ENCODE measurements at regions not wholly inside any gene's neighbourhood (a gene's known extent, or its start where the extent isn't known, plus 50 kb on each side); places are given as distances from the start of the nearest gene placed in this dataset.

- TF ChIP-seq RARB (CRISPR knock-in tag; IDR thresholded peaks at IDR 0.05) (no peak), POU6F1 (CRISPR knock-in tag; IDR thresholded peaks at IDR 0.05; ENCODE audit: borderline replicate concordance, low read depth) (no peak), ZFP30 (CRISPR knock-in tag; IDR thresholded peaks at IDR 0.05) (no peak), CSDC2 (CRISPR knock-in tag; IDR thresholded peaks at IDR 0.05) (no peak), OSR1 (CRISPR knock-in tag; IDR thresholded peaks at IDR 0.05) (no peak), ISL1 (CRISPR knock-in tag; IDR thresholded peaks at IDR 0.05) (no peak), ZNF8 (CRISPR knock-in tag; IDR thresholded peaks at IDR 0.05) (no peak), ZNF70 (CRISPR knock-in tag; IDR thresholded peaks at IDR 0.05) (no peak), BACH2 (CRISPR knock-in tag; IDR thresholded peaks at IDR 0.05; ENCODE audit: borderline replicate concordance) (no peak), ZFP3 (CRISPR knock-in tag; IDR thresholded peaks at IDR 0.05) (no peak), GLIS3 (CRISPR knock-in tag; IDR thresholded peaks at IDR 0.05) (no peak), ESRRG (CRISPR knock-in tag; IDR thresholded peaks at IDR 0.05) (no peak), PPARA (CRISPR knock-in tag; IDR thresholded peaks at IDR 0.05; ENCODE audit: borderline replicate concordance) (no peak), TCF4 (CRISPR knock-in tag; IDR thresholded peaks at IDR 0.05; ENCODE audit: borderline replicate concordance) (no peak), SNAI2 (CRISPR knock-in tag; IDR thresholded peaks at IDR 0.05) (no peak)
- TF ChIP-seq, protein P1, sequence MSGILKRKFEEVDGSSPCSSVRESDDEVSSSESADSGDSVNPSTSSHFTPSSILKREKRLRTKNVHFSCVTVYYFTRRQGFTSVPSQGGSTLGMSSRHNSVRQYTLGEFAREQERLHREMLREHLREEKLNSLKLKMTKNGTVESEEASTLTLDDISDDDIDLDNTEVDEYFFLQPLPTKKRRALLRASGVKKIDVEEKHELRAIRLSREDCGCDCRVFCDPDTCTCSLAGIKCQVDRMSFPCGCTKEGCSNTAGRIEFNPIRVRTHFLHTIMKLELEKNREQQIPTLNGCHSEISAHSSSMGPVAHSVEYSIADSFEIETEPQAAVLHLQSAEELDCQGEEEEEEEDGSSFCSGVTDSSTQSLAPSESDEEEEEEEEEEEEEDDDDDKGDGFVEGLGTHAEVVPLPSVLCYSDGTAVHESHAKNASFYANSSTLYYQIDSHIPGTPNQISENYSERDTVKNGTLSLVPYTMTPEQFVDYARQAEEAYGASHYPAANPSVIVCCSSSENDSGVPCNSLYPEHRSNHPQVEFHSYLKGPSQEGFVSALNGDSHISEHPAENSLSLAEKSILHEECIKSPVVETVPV (CRISPR knock-in tag; IDR thresholded peaks at IDR 0.05): no peak
- TF ChIP-seq, protein P2, sequence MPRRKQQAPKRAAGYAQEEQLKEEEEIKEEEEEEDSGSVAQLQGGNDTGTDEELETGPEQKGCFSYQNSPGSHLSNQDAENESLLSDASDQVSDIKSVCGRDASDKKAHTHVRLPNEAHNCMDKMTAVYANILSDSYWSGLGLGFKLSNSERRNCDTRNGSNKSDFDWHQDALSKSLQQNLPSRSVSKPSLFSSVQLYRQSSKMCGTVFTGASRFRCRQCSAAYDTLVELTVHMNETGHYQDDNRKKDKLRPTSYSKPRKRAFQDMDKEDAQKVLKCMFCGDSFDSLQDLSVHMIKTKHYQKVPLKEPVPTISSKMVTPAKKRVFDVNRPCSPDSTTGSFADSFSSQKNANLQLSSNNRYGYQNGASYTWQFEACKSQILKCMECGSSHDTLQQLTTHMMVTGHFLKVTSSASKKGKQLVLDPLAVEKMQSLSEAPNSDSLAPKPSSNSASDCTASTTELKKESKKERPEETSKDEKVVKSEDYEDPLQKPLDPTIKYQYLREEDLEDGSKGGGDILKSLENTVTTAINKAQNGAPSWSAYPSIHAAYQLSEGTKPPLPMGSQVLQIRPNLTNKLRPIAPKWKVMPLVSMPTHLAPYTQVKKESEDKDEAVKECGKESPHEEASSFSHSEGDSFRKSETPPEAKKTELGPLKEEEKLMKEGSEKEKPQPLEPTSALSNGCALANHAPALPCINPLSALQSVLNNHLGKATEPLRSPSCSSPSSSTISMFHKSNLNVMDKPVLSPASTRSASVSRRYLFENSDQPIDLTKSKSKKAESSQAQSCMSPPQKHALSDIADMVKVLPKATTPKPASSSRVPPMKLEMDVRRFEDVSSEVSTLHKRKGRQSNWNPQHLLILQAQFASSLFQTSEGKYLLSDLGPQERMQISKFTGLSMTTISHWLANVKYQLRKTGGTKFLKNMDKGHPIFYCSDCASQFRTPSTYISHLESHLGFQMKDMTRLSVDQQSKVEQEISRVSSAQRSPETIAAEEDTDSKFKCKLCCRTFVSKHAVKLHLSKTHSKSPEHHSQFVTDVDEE (CRISPR knock-in tag; IDR thresholded peaks at IDR 0.05): no peak
- ATAC-seq: no peak
These were observed 65.6 kb upstream of the VSTM2A start for GRCh38 chr7:54476609-54477008.

DNA sequence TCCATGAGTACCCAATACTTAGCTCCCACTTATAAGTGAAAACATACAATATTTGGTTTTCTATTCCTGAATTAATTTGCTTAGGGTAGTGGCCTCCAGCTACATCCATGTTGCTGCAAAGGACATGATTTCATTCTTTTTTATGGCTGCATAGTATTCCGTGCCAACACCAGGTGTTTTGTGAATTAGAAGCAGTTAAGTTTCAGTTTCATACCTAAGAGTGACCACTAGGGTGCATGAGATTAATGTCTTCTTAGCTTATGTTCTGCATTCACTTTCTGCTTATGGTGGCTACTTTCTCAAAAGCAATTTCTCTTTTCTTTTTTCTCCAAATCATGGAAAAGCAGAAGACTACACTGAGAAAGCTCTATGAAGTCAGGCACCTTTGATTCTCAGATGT lies 65.1 kb upstream of the VSTM2A start:
- no peak for ATAC-seq

More for the DNA sequence above, 65.1 kb upstream of the VSTM2A start:
- no peak for TF ChIP-seq SNAI2 (CRISPR knock-in tag; IDR thresholded peaks at IDR 0.05)
- no peak for TF ChIP-seq CREB5 (CRISPR knock-in tag; IDR thresholded peaks at IDR 0.05; ENCODE audit: low read depth)
- no peak for TF ChIP-seq PPARA (CRISPR knock-in tag; IDR thresholded peaks at IDR 0.05; ENCODE audit: borderline replicate concordance)
- TF ChIP-seq ZNF8 (CRISPR knock-in tag; IDR thresholded peaks at IDR 0.05): no peak
- TF ChIP-seq ARNTL (CRISPR knock-in tag; IDR thresholded peaks at IDR 0.05; ENCODE audit: borderline replicate concordance, low read depth): no peak
- TF ChIP-seq OSR1 (CRISPR knock-in tag; IDR thresholded peaks at IDR 0.05): no peak
- TF ChIP-seq ZC3H10 (CRISPR knock-in tag; IDR thresholded peaks at IDR 0.05): no peak
- no peak for TF ChIP-seq ESRRG (CRISPR knock-in tag; IDR thresholded peaks at IDR 0.05)
- TF ChIP-seq, protein P2 (CRISPR knock-in tag; IDR thresholded peaks at IDR 0.05): no peak
- TF ChIP-seq RARB (CRISPR knock-in tag; IDR thresholded peaks at IDR 0.05): no peak
- no peak for TF ChIP-seq ZFP3 (CRISPR knock-in tag; IDR thresholded peaks at IDR 0.05)
- TF ChIP-seq ISL1 (CRISPR knock-in tag; IDR thresholded peaks at IDR 0.05): no peak
- TF ChIP-seq ZNF565 (CRISPR knock-in tag; conservative IDR thresholded peaks at IDR 0.05; ENCODE audit: low read depth): no peak
- TF ChIP-seq TCF4 (CRISPR knock-in tag; IDR thresholded peaks at IDR 0.05; ENCODE audit: borderline replicate concordance): no peak
